Progenitor cell of endocrine pancreas (in vitro differentiated cells): ENCODE measurements at regions not wholly inside any gene's neighbourhood (a gene's known extent, or its start where the extent isn't known, plus 50 kb on each side); places are given as distances from the start of the nearest gene placed in this dataset.

Source experiments
- DNase-seq: peaks from one replicate; pipeline ENCODE4 v3.0.0; 2021; ENCODE audit warnings: low spot score; ENCODE audit not compliant: unreplicated experiment
- H3K27ac Mint-ChIP-seq: 2 replicates; pipeline ENCODE4 v1.8.0; 2021; ENCODE audit warnings: mild to moderate bottlenecking, moderate library complexity, mixed read lengths
- H3K27me3 Mint-ChIP-seq: 2 replicates; pipeline ENCODE4 v1.8.0; 2021; ENCODE audit warnings: mixed read lengths
- H3K36me3 Mint-ChIP-seq: 2 replicates; pipeline ENCODE4 v1.8.0; 2022; ENCODE audit warnings: mixed read lengths; ENCODE audit not compliant: insufficient read depth
- H3K4me1 Mint-ChIP-seq: 2 replicates; pipeline ENCODE4 v1.8.0; 2021; ENCODE audit warnings: low read depth, mixed read lengths
- H3K4me3 Mint-ChIP-seq: 2 replicates; pipeline ENCODE4 v1.8.0; 2021; ENCODE audit warnings: low read depth, mild to moderate bottlenecking, moderate library complexity, mixed read lengths
- H3K9me3 Mint-ChIP-seq: 2 replicates; pipeline ENCODE4 v1.8.0; 2021; ENCODE audit warnings: low read depth, mixed read lengths
- TF ChIP-seq, protein P1 (sequence below): fragments of 200-600 bp; sonication (generic); IDR thresholded peaks from one replicate; pipeline ENCODE4 v1.5.0; 2021; ENCODE audit warnings: antibody characterized with exemption, mild to moderate bottlenecking; ENCODE audit not compliant: unreplicated experiment

DNA sequence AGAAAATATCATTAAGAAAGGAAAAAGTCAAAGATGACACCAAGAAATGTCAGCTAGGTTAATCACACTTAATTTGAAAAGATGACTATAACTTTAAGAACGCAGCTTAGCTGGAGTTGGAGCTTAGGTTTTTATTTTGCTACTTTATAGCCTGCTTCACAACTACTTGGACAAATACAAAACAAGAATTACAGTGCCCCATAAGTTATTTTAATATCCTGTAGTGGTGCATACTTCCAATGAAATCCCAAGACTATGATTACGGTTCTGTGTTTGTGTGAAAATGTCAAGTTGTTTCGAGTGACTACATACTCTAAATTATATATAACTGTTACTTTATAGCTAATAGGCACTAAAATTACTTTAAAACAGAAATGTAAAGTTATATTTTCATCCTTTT is 244.6 kb upstream of the MGMT start:
- H3K4me1 Mint-ChIP-seq, result no peaks in the 10 kb centered on the region
- TF ChIP-seq, protein P1, sequence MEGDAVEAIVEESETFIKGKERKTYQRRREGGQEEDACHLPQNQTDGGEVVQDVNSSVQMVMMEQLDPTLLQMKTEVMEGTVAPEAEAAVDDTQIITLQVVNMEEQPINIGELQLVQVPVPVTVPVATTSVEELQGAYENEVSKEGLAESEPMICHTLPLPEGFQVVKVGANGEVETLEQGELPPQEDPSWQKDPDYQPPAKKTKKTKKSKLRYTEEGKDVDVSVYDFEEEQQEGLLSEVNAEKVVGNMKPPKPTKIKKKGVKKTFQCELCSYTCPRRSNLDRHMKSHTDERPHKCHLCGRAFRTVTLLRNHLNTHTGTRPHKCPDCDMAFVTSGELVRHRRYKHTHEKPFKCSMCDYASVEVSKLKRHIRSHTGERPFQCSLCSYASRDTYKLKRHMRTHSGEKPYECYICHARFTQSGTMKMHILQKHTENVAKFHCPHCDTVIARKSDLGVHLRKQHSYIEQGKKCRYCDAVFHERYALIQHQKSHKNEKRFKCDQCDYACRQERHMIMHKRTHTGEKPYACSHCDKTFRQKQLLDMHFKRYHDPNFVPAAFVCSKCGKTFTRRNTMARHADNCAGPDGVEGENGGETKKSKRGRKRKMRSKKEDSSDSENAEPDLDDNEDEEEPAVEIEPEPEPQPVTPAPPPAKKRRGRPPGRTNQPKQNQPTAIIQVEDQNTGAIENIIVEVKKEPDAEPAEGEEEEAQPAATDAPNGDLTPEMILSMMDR, result no peak
- no peak for DNase-seq
- H3K36me3 Mint-ChIP-seq, result no peaks in the 10 kb centered on the region
- H3K27me3 Mint-ChIP-seq, result no peaks in the 10 kb centered on the region
- no peaks in the 10 kb centered on the region for H3K9me3 Mint-ChIP-seq
- H3K27ac Mint-ChIP-seq, result no peak overlapping the region
- no peak overlapping the region for H3K4me3 Mint-ChIP-seq

DNA sequence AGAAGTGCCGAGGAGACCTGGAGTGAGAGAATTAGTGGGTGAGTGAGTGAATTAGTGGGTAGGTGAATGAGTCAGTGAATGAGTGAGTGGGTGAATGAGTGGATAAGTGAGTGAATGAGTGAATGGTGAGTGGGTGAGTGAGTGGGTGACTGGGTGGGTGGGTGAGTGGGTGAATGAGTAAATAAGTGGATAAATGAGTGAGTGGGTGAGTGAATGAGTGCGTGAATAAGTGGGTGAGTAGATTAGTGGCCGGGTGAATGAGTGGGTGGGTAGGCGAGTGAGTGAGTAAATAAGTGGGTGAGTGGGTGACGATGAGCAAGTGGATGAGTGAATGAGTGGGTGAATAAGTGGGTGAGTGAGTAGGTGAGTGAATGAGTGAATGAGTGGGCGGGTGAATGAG is 243.7 kb upstream of the MGMT start:
- Mint-ChIP-seq H3K27me3 (peaks cover 5% of the 10 kb centered on the region), H3K27ac (no peak overlapping the region), H3K4me3 (no peak overlapping the region), H3K9me3 (no peaks in the 10 kb centered on the region), H3K36me3 (no peaks in the 10 kb centered on the region), H3K4me1 (no peaks in the 10 kb centered on the region)
- TF ChIP-seq, protein P1, result no peak
- DNase-seq, result no peak

DNA sequence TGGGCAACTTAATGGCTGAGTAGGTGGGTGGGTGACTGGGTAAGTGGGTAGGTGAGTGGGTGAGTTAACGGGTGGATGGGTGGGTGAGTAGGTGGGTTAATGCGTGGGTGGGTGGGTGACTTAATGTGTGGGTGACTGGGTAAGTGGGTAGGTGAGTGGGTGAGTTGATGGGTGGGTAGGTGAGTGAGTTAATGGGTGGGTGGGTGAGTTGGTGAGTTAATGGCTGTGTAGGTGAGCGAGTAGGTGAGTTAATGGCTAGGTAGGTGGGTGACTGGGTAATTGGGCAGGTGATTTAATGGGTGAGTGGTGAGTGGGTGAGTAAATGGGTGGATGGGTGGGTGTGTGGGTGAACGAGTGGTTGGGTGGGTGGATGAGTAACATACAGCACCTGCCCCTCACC is 243.0 kb upstream of the MGMT start:
- TF ChIP-seq, protein P1, result no peak
- Mint-ChIP-seq H3K4me1 (no peaks in the 10 kb centered on the region), H3K27me3 (peaks cover 12% of the 10 kb centered on the region), H3K4me3 (no peak overlapping the region), H3K36me3 (no peaks in the 10 kb centered on the region), H3K27ac (no peak overlapping the region), H3K9me3 (no peaks in the 10 kb centered on the region)
- DNase-seq, result no peak

DNA sequence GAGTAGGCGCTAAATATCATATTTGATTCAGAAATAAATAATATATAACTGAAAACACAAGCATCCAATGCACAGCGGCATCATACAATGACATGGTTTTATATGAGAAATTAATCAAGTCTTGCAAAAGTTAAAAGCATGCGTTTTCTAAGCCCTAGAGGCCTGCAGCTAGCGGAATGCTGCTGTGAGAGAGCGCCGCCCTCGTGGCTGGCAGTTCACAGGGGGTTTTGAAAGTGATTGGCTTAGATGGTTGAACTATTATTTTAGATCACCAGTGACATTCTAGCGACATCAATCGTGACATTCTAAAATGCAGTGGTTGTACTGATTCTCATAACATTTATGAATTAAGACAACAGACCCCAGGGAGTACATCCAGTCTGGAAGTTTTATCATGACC is 235.2 kb upstream of the MGMT start:
- H3K4me1 Mint-ChIP-seq, result no peaks in the 10 kb centered on the region
- TF ChIP-seq, protein P1, result no peak

DNA sequence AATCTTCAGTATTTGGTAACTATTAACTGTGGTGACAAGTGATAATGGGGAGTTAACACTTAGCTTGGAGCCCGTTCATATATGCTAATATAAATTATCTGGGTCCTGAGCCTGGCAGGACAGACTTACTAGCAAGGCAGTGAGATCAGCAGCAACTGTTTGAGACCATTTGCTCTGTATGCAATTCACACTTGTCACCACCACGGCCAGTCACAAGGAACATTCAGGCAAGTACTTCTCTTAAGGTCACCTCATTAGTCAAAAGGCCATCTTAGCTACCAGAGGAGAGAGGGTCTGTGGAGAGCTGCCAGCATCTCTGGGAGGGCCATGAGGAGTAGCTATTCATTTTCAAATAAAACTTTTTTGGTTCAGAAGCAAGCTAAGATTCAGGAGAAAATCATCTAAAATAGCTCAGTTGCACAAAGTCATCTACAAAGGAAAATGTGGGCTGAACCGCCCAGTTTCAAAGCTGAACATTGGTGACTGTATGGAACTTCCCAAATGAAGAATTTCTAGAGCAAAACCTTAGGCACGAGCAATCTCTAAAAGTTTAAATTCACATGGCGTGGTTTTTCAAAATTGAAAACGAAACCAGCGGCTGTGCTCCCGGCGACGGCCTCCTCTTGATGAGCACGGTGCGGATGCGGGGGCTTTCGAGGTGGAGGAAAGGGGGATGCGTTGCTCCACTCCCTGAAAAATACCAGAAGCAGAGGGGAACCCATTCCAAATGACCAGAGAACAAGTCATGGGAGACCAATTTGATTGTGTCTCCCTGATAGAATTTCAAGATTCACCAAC is 233.5 kb upstream of the MGMT start:
- peaks cover 3% of the 10 kb centered on the region for H3K9me3 Mint-ChIP-seq
- no peak overlapping the region for H3K27ac Mint-ChIP-seq
- H3K4me1 Mint-ChIP-seq, result no peaks in the 10 kb centered on the region
- no peaks in the 10 kb centered on the region for H3K36me3 Mint-ChIP-seq
- DNase-seq, result no peak
- H3K4me3 Mint-ChIP-seq, result no peak overlapping the region
- H3K27me3 Mint-ChIP-seq, result peaks cover 32% of the 10 kb centered on the region
- TF ChIP-seq, protein P1, result no peak

More for the DNA sequence above, 235.2 kb upstream of the MGMT start:
- Mint-ChIP-seq H3K27me3 (peaks cover 36% of the 10 kb centered on the region), H3K27ac (no peak overlapping the region), H3K36me3 (no peaks in the 10 kb centered on the region), H3K9me3 (peaks cover 3% of the 10 kb centered on the region), H3K4me3 (no peak overlapping the region)
- DNase-seq, result no peak
